ENCODE measurements at regions not wholly inside any gene's neighbourhood (a gene's known extent, or its start where the extent isn't known, plus 50 kb on each side); places are given as distances from the start of the nearest gene placed in this dataset.

- no peaks in the 10 kb centered on the region for H3K9me3 ChIP-seq (ENCODE audit: control insufficient read depth, insufficient read depth, low read depth, low read length)
- ChIA-PET CTCF (no interaction called here), POLR2A (no interaction called here)
- no peak overlapping the region for H3K27ac ChIP-seq (ENCODE audit: extremely low read depth, low read depth, low read length)
- no peaks in the 10 kb centered on the region for H3K36me3 ChIP-seq (ENCODE audit: control insufficient read depth in 2 of 2, insufficient read depth in 1 of 2, low read length in 2 of 2)
- H3K4me3 ChIP-seq (ENCODE audit: low read depth, low read length) = no peak overlapping the region
- H3K4me1 ChIP-seq (ENCODE audit: control insufficient read depth, insufficient read depth, low read length) = no peaks in the 10 kb centered on the region
- no peak for TF ChIP-seq HOXA7 (CRISPR knock-in tag; IDR thresholded peaks at IDR 0.05; ENCODE audit: borderline replicate concordance)
These were observed 89.5 kb upstream of the DPP10 start for GRCh38 chr2:114352988-114353387.

GRCh38 chr2:114354199-114354598 lies 88.2 kb upstream of the DPP10 start:
- H3K4me3 ChIP-seq (ENCODE audit: low read depth, low read length) = no peak overlapping the region
- H3K9me3 ChIP-seq (ENCODE audit: control insufficient read depth, insufficient read depth, low read depth, low read length) = no peaks in the 10 kb centered on the region
- no peaks in the 10 kb centered on the region for H3K36me3 ChIP-seq (ENCODE audit: control insufficient read depth in 2 of 2, insufficient read depth in 1 of 2, low read length in 2 of 2)
- POLR2A ChIA-PET = no interaction called here
- no peak overlapping the region for H3K27ac ChIP-seq (ENCODE audit: extremely low read depth, low read depth, low read length)
- H3K4me1 ChIP-seq (ENCODE audit: control insufficient read depth, insufficient read depth, low read length) = no peaks in the 10 kb centered on the region
- TF ChIP-seq ZNF561 (tag by site-specific recombination; IDR thresholded peaks at IDR 0.05; ENCODE audit: borderline replicate concordance) (no peak), SP7 (tag by site-specific recombination; IDR thresholded peaks at IDR 0.05) (no peak), ZNF626 (tag by site-specific recombination; IDR thresholded peaks at IDR 0.05) (no peak), ZSCAN30 (tag by site-specific recombination; IDR thresholded peaks at IDR 0.05) (no peak), ZBTB11 (tag by site-specific recombination; conservative IDR thresholded peaks at IDR 0.05; ENCODE audit: low read depth) (no peak), PRDM4 (tag by site-specific recombination; IDR thresholded peaks at IDR 0.05) (no peak), ZNF202 (tag by site-specific recombination; IDR thresholded peaks at IDR 0.05; ENCODE audit: borderline replicate concordance) (no peak), SP3 (tag by site-specific recombination; IDR thresholded peaks at IDR 0.05) (no peak), ZNF76 (tag by site-specific recombination; IDR thresholded peaks at IDR 0.05; ENCODE audit: borderline replicate concordance, low read depth) (no peak)
- TF ChIP-seq, protein P1, sequence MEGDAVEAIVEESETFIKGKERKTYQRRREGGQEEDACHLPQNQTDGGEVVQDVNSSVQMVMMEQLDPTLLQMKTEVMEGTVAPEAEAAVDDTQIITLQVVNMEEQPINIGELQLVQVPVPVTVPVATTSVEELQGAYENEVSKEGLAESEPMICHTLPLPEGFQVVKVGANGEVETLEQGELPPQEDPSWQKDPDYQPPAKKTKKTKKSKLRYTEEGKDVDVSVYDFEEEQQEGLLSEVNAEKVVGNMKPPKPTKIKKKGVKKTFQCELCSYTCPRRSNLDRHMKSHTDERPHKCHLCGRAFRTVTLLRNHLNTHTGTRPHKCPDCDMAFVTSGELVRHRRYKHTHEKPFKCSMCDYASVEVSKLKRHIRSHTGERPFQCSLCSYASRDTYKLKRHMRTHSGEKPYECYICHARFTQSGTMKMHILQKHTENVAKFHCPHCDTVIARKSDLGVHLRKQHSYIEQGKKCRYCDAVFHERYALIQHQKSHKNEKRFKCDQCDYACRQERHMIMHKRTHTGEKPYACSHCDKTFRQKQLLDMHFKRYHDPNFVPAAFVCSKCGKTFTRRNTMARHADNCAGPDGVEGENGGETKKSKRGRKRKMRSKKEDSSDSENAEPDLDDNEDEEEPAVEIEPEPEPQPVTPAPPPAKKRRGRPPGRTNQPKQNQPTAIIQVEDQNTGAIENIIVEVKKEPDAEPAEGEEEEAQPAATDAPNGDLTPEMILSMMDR (tag by site-specific recombination; IDR thresholded peaks at IDR 0.05) = no peak
- TF ChIP-seq, protein P2, sequence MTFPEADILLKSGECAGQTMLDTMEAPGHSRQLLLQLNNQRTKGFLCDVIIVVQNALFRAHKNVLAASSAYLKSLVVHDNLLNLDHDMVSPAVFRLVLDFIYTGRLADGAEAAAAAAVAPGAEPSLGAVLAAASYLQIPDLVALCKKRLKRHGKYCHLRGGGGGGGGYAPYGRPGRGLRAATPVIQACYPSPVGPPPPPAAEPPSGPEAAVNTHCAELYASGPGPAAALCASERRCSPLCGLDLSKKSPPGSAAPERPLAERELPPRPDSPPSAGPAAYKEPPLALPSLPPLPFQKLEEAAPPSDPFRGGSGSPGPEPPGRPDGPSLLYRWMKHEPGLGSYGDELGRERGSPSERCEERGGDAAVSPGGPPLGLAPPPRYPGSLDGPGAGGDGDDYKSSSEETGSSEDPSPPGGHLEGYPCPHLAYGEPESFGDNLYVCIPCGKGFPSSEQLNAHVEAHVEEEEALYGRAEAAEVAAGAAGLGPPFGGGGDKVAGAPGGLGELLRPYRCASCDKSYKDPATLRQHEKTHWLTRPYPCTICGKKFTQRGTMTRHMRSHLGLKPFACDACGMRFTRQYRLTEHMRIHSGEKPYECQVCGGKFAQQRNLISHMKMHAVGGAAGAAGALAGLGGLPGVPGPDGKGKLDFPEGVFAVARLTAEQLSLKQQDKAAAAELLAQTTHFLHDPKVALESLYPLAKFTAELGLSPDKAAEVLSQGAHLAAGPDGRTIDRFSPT (tag by site-specific recombination; IDR thresholded peaks at IDR 0.05) = no peak
- TF ChIP-seq, protein P3, sequence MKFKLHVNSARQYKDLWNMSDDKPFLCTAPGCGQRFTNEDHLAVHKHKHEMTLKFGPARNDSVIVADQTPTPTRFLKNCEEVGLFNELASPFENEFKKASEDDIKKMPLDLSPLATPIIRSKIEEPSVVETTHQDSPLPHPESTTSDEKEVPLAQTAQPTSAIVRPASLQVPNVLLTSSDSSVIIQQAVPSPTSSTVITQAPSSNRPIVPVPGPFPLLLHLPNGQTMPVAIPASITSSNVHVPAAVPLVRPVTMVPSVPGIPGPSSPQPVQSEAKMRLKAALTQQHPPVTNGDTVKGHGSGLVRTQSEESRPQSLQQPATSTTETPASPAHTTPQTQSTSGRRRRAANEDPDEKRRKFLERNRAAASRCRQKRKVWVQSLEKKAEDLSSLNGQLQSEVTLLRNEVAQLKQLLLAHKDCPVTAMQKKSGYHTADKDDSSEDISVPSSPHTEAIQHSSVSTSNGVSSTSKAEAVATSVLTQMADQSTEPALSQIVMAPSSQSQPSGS (tag by site-specific recombination; IDR thresholded peaks at IDR 0.05; ENCODE audit: low read depth) = no peak
- CTCF ChIA-PET = no interaction called here

Measured in HEK293 (cell line).